Adipocyte (in vitro differentiated cells): ENCODE measurements at regions not wholly inside any gene's neighbourhood (a gene's known extent, or its start where the extent isn't known, plus 50 kb on each side); places are given as distances from the start of the nearest gene placed in this dataset.
"Not testable (repeated sequence)": the region's sequence is repeated elsewhere in the genome, so short reads cannot be mapped to it uniquely, and the experiment has no call there.

Experiments used
- DNase-seq: peaks from one replicate; pipeline ENCODE4 v3.0.0-alpha.2; 2015; ENCODE audit warnings: low read depth
- H3K27me3 ChIP-seq: replicated peaks from 2 replicates; pipeline ENCODE4 v1.7.0; 2013; ENCODE audit warnings: mild to moderate bottlenecking, low read length, moderate library complexity; ENCODE audit not compliant: control insufficient read depth, insufficient read depth
- H3K36me3 ChIP-seq: 2 replicates; pipeline ENCODE4 v1.7.0; 2013; ENCODE audit warnings: low read length, mild to moderate bottlenecking, moderate library complexity; ENCODE audit not compliant: control insufficient read depth, insufficient read depth, severe bottlenecking
- H3K4me1 ChIP-seq: 2 replicates; pipeline ENCODE4 v1.7.0; 2013; ENCODE audit warnings: mild to moderate bottlenecking, low read length, moderate library complexity; ENCODE audit not compliant: control insufficient read depth, insufficient read depth
- H3K4me3 ChIP-seq: 2 replicates; pipeline ENCODE4 v1.7.0; 2013; ENCODE audit warnings: mild to moderate bottlenecking, low read length, moderate library complexity
- H3K9ac ChIP-seq: 2 replicates; pipeline ENCODE4 v1.7.0; 2013; ENCODE audit warnings: mild to moderate bottlenecking, low read length, moderate library complexity
- H3K9me3 ChIP-seq: 2 replicates; pipeline ENCODE4 v1.7.0; 2013; ENCODE audit warnings: mild to moderate bottlenecking, low read length, moderate library complexity; ENCODE audit not compliant: control insufficient read depth

DNA sequence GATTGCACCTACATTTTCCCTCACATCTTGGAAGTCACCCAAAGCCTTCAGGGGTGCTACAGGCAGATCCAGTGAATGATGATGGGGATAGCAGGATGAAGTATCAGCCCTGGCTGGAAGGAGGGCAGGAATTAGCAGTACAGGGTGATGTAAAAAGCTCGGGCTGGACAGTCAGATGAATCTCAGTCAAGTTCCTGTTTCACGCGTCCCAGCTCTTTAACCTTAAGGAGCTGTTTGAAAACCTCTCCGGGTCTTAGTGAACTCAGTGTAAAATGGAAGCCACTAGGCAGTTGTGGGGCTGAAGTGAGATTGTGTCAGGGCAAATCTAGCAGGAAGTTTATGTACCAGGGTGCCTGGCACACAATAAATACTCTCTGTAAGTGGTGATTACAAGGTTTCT, 166.4 kb upstream of the PROK2 start:
- DNase-seq: no peak
- Histone ChIP-seq H3K27me3 (peaks cover 34% of the 10 kb centered on the region), H3K9me3 (no peaks in the 10 kb centered on the region), H3K4me3 (no peak overlapping the region), H3K4me1 (peaks cover 10% of the 10 kb centered on the region), H3K9ac (no peak overlapping the region), H3K36me3 (no peaks in the 10 kb centered on the region)

DNA sequence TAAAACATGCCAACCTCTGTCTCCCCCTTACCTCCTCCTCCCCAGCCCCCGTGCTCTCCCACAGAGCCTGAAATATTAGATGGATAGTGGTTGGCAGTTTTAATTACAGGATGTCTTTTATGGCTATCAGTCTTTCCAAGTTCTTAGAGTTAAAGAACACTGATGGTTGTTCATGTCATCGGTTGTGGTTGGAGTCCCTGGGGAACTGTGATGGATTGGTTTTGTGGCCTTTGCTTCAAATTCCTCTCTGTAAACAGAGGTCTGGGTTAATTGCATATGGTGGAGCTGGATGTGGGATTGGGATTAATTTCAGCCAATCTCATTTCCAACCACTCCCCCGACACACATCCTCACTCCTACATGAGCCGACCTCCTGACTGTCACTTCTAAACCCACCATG, 164.5 kb upstream of the PROK2 start:
- Histone ChIP-seq H3K9me3 (no peaks in the 10 kb centered on the region), H3K36me3 (no peaks in the 10 kb centered on the region), H3K4me3 (no peak overlapping the region), H3K4me1 (no peaks in the 10 kb centered on the region), H3K27me3 (peaks cover 40% of the 10 kb centered on the region), H3K9ac (no peak overlapping the region)
- DNase-seq: no peak

DNA sequence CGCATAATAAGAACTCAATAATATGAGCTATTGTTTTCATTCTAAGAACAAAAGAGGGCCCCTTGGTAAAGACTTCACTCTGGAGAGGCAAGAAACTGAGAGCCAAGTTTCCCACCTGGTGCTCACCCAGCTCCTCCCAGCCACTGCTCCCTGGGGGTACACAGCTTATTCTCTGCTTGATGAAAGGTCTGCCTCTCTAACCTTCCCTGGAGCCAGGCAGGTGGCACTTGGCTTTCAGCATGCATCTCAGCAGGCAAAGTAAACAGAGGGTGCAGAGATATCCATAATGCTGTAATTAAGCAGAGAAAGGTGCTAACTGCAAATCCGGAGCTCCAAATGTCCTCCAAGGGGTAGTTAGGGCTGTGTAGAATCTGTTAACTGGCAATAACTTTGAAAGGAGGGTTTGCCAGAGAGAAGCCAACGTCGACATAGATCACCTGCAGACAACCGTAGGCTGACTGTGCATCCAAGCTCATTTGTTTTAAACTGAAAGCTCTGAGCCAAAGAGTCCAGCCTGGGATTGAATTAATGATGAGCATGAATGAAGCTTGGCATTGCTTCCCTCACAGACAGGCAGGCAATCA, 159.6 kb upstream of the PROK2 start:
- Histone ChIP-seq H3K4me3 (no peak overlapping the region), H3K4me1 (no peaks in the 10 kb centered on the region), H3K36me3 (no peaks in the 10 kb centered on the region), H3K27me3 (peaks cover 52% of the 10 kb centered on the region), H3K9ac (no peak overlapping the region), H3K9me3 (peaks cover 6% of the 10 kb centered on the region)
- DNase-seq: no peak

DNA sequence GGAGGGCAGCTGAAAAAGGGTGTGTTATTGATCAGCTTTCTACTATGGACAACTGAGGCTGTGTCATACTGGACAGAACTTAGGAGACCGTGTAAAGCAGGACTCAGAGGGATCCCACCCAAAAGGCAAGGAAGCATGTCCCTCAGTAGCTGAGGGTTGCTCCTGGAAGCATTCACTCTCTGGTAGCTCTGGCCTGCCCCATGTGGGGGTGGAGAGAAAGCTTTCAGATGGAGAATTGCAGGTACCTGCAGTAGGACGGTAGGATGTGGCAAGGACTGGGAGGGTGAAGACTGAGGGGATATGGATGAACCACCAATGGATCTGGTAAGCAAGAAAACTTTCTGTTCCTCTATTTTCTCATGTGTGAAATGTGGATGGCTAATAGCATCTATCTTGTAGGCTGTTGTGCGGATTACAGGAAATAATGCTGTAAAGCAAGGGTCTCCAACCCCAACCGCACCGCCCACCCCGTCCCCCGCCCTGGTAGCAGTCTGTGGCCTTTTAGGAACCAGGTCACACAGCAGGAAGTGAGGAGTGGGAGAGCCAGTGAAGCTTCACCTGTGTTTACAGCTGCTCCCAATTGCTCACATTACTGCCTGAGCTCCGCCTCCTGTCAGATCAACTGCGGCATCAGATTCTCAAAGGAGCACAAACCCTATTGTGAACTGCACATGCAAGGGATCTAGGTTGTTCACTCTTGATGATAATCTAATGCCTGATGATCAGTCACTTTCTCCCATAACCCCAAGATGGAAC, 157.7 kb upstream of the PROK2 start:
- H3K4me3 ChIP-seq: no peak overlapping the region
- peaks cover 41% of the 10 kb centered on the region for H3K27me3 ChIP-seq
- no peak overlapping the region for H3K9ac ChIP-seq
- H3K9me3 ChIP-seq: peaks cover 6% of the 10 kb centered on the region
- DNase-seq: no peak
- H3K4me1 ChIP-seq: no peaks in the 10 kb centered on the region
- H3K36me3 ChIP-seq: no peaks in the 10 kb centered on the region

DNA sequence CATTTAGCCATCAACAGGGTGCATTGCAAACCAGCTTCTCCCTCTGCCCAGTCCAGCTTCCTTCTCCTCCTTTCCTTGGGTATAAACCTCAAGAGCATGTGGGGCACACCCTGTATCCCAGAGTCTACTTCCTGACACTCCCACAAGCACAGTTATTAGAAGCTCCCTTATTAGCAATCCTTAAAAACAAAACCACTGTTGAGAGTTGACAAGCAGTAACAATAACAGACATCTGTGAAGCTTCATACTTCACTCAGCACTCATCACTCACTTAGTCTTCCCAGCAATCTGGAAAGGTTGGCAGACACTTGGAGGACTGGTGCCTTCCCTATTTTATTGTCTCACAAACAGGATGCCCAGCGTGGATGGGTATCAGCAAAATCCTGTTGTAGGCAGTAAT, 155.5 kb upstream of the PROK2 start:
- peaks cover 6% of the 10 kb centered on the region for H3K9me3 ChIP-seq
- no peak for DNase-seq
- no peaks in the 10 kb centered on the region for H3K36me3 ChIP-seq
- H3K4me3 ChIP-seq: no peak overlapping the region
- H3K9ac ChIP-seq: no peak overlapping the region
- no peaks in the 10 kb centered on the region for H3K4me1 ChIP-seq
- peaks cover 35% of the 10 kb centered on the region for H3K27me3 ChIP-seq

DNA sequence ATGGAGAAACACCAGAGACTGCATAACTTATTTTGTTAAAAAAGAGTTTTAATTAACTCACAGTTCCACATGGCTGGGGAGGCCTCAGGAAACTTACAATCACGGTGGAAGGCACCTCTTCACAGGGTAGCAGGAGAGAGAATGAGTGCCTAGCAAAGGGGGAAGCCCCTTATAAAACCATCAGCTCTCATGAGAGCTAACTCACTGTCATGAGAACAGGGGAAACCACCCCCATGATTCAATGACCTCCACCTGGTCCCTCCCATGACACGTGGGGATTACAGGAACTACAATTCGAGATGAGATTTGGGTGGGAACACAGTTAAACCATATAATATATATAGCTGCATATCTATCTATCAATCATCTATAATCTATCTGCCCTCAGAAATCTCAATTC, 153.1 kb upstream of the PROK2 start:
- DNase-seq, H3K4me1 ChIP-seq, H3K9me3 ChIP-seq, H3K4me3 ChIP-seq, H3K36me3 ChIP-seq, H3K9ac ChIP-seq: not testable (repeated sequence)
- H3K27me3 ChIP-seq: peaks cover 51% of the 10 kb centered on the region

DNA sequence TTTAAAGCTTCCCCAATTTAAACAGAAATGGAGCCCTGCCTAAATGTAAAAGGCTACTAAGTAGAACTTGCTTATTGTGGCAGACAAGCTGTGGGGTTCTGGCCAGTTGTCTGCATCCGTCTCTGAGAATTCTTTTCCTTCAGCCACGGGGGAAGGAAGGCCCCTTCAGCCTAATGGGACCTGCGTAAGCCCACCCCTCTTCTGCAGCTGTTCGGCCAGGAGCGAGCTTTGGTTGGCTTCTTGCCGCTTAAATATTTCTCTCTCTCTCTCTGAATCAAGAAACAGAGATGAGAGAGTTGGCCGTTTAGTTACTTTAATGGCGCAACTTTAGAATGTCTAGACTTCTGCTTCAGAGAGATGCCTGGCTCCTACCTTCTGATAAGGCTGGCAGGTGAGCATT, 151.7 kb upstream of the PROK2 start:
- H3K27me3 ChIP-seq: peaks cover 51% of the 10 kb centered on the region

DNA sequence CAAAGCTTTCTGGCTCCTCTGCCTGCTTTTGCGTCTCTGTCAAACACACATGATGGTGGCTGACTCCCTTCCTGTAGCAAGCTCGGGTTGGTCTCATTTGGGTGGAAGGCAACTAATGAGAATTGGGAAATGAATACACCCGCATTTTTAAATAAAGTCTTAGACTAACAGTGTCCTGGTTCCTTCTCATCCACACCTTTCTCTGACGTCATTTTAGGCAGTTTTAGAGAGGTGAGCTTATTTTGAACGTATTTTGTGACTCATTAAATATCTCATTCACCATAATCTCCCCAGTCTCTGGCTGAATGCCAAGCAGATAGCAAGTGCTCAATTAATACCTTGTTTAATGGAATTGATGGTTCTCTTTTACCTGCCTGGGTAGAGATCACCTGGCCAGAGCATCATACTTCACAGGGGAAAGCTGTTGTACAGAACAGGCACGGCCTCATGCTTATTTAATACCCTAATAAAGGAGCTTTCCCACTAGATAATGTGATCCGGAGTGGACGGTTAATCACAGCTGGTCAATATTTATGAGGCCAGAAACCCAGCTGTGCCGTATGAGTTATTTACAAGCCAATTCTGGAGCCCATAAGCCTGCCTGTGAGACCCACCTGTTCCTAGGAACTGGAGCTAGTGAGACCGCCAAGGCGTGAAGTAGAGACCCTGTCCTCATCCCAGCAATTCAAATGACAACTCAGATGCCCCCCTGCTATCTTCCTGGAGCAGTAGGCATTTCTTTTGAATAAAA, 149.7 kb upstream of the PROK2 start:
- H3K4me3 ChIP-seq: no peak overlapping the region
- no peak overlapping the region for H3K9ac ChIP-seq
- H3K36me3 ChIP-seq: no peaks in the 10 kb centered on the region
- peaks cover 35% of the 10 kb centered on the region for H3K27me3 ChIP-seq
- H3K4me1 ChIP-seq: peaks cover 9% of the 10 kb centered on the region
- no peaks in the 10 kb centered on the region for H3K9me3 ChIP-seq
- DNase-seq: no peak

More for the DNA sequence above, 151.7 kb upstream of the PROK2 start:
- no peaks in the 10 kb centered on the region for H3K36me3 ChIP-seq
- no peaks in the 10 kb centered on the region for H3K4me1 ChIP-seq
- no peaks in the 10 kb centered on the region for H3K9me3 ChIP-seq
- no peak overlapping the region for H3K9ac ChIP-seq
- H3K4me3 ChIP-seq: no peak overlapping the region
- no peak for DNase-seq

DNA sequence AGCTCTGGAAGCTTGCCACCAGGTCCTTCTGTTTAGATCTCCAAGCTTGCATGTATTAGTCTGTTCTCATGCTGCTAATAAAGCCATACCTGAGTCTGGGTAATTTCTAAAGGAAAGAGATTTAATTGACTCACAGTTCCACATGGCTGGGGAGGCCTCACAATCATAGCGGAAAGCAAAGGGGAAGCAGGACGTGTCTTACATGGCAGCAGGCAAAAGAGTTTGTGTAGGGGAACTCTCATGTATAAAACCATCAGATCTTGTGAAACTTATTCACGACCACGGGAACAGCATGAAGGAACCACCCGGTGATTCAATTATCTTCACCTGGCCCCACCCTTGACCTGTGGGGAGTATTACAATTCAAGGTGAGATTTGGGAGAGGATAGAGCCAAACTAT, 147.0 kb upstream of the PROK2 start:
- no peaks in the 10 kb centered on the region for H3K36me3 ChIP-seq
- no peak overlapping the region for H3K4me3 ChIP-seq
- H3K9me3 ChIP-seq: no peaks in the 10 kb centered on the region
- DNase-seq: no peak
- peaks cover 9% of the 10 kb centered on the region for H3K4me1 ChIP-seq
- H3K9ac ChIP-seq: no peak overlapping the region
- peaks cover 35% of the 10 kb centered on the region for H3K27me3 ChIP-seq

DNA sequence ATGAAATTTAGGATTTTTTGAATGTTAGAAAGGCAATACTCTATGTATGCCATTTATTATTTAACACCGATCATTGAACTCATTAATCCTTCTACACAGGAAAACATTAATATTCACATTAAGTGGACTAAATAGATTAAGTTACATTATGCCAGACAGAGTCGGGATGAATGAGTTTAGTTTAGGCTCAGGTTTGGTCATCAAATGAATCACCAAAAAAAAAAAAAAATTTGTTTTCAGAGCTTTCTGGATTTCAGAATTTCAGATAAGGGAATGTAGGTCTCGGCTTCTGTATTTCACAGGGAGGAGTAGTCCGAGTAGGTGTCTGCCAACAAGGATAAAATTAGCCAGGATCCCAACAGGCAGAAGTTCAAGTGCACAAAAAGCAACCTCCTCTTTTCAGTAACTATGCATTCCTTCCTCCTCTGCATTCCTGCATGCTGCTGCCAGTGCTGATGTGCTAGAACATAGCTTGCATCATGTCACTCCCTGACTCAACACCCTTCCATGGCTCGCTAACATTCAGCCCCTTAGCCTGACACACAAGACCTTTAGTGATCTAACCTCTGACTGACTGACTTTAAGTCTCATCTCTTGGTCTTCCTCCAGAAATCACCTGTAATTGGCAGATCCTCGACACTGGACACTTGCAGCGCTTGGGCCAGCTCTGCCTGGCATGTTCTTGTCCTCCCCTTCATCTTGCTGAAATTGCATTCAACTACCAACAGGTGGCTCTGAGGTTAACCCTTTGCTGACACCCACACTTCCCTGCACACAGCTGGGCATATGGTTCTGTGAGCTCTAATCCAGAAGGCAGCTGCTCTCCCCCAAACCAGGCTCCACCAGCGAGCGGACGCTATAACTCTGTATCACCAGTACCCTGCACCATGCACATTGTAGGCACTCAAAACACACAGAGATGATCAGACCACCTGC, 145.4 kb upstream of the PROK2 start:
- DNase-seq: peak; percentile 75
- no peaks in the 10 kb centered on the region for H3K36me3 ChIP-seq
- H3K9ac ChIP-seq: no peak overlapping the region

DNA sequence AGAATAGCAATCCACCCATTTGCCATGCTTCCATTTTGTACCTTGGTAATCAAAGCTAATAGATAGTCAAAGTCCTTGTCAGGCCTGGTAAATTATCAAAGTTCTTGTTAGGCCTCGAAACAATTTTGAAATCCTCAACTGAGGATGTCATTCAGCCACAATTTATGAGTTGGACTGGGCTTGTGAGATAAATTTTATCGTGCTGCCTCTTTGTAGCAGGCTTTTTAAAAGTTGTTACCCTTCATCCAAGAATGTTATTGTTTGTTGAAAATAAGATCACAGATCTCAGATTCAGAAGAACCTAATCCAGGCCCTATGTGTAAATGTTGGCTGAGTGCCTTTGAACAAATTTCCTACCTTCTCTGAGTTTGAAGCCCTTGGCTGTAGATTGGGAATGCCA, 143.3 kb upstream of the PROK2 start:
- Histone ChIP-seq H3K9ac (no peak overlapping the region), H3K4me3 (no peak overlapping the region), H3K27me3 (peaks cover 4% of the 10 kb centered on the region), H3K36me3 (no peaks in the 10 kb centered on the region), H3K9me3 (no peaks in the 10 kb centered on the region), H3K4me1 (peaks cover 9% of the 10 kb centered on the region)
- DNase-seq: no peak

More for the DNA sequence above, 145.4 kb upstream of the PROK2 start:
- Histone ChIP-seq H3K4me3 (no peak overlapping the region), H3K27me3 (peaks cover 21% of the 10 kb centered on the region), H3K4me1 (peaks cover 9% of the 10 kb centered on the region), H3K9me3 (no peaks in the 10 kb centered on the region)
